MM.1S (cell line): ENCODE measurements at regions not wholly inside any gene's neighbourhood (a gene's known extent, or its start where the extent isn't known, plus 50 kb on each side); places are given as distances from the start of the nearest gene placed in this dataset.

Experiments
- DNase-seq: peaks from one replicate; pipeline ENCODE4 v3.0.0-alpha.2; 2015
- H2AFZ ChIP-seq: fragments of 300-600 bp; sonication (generic); 2 replicates; pipeline ENCODE4 v1.6.0; 2016; ENCODE audit warnings: antibody characterized with exemption, low read length
- H3F3A ChIP-seq: fragments of 300-600 bp; sonication (generic); 2 replicates; pipeline ENCODE4 v1.6.1; 2016; ENCODE audit warnings: mild to moderate bottlenecking, antibody characterized with exemption, low read length, moderate library complexity, mixed read lengths; ENCODE audit not compliant: insufficient read depth
- H3K27ac ChIP-seq: fragments of 300-600 bp; sonication (generic); 2 replicates; pipeline ENCODE4 v1.5.1; 2016; ENCODE audit warnings: mild to moderate bottlenecking, low read length
- H3K27me3 ChIP-seq: fragments of 300-600 bp; sonication (generic); replicated peaks from 2 replicates; pipeline ENCODE4 v1.6.0; 2016; ENCODE audit warnings: low read length; ENCODE audit not compliant: insufficient read depth
- H3K36me3 ChIP-seq: fragments of 300-600 bp; sonication (generic); replicated peaks from 2 replicates; pipeline ENCODE4 v1.6.1; 2016; ENCODE audit warnings: mild to moderate bottlenecking, low read length, mixed read lengths; ENCODE audit not compliant: insufficient read depth
- H3K4me1 ChIP-seq: fragments of 300-600 bp; sonication (generic); 2 replicates; pipeline ENCODE4 v1.6.1; 2016; ENCODE audit warnings: low read length, mixed read lengths
- H3K4me2 ChIP-seq: fragments of 300-600 bp; sonication (generic); 2 replicates; pipeline ENCODE4 v1.6.0; 2016; ENCODE audit warnings: low read depth, low read length
- H3K4me3 ChIP-seq: fragments of 300-600 bp; sonication (generic); 2 replicates; pipeline ENCODE4 v1.5.1; 2016; ENCODE audit warnings: low read length, mixed read lengths
- H3K79me2 ChIP-seq: fragments of 300-600 bp; sonication (generic); 2 replicates; pipeline ENCODE4 v1.6.1; 2016; ENCODE audit warnings: mixed run types, low read length, mixed read lengths
- H3K9ac ChIP-seq: fragments of 300-600 bp; sonication (generic); 2 replicates; pipeline ENCODE4 v1.6.1; 2016; ENCODE audit warnings: low read length, mixed read lengths
- H3K9me2 ChIP-seq: fragments of 300-600 bp; sonication (generic); replicated peaks from 2 replicates; pipeline ENCODE4 v1.6.1; 2016; ENCODE audit warnings: mild to moderate bottlenecking, low read length, mixed read lengths; ENCODE audit not compliant: insufficient read depth
- H3K9me3 ChIP-seq: fragments of 300-600 bp; sonication (generic); replicated peaks from 2 replicates; pipeline ENCODE4 v1.6.1; 2016; ENCODE audit warnings: mild to moderate bottlenecking, low read length, mixed read lengths; ENCODE audit not compliant: insufficient read depth
- H4K20me1 ChIP-seq: fragments of 300-600 bp; sonication (generic); 2 replicates; pipeline ENCODE4 v1.6.1; 2016; ENCODE audit warnings: mild to moderate bottlenecking, low read length, moderate library complexity, mixed read lengths; ENCODE audit not compliant: insufficient read depth
- CTCF ChIP-seq: fragments of 300-600 bp; sonication (generic); IDR thresholded peaks from 2 replicates; pipeline ENCODE4 v1.5.1; 2016; ENCODE audit warnings: antibody characterized with exemption, low read length, mixed read lengths
- EZH2 ChIP-seq: fragments of 300-600 bp; sonication (generic); optimal IDR thresholded peaks from 2 replicates; pipeline ENCODE3; 2017; ENCODE audit warnings: low read depth, mild to moderate bottlenecking, antibody characterized with exemption, low read length, mixed read lengths
- EZH2phosphoT487 ChIP-seq: fragments of 300-600 bp; sonication (generic); IDR thresholded peaks from 2 replicates; pipeline ENCODE4 v1.6.1; 2018; ENCODE audit warnings: antibody characterized with exemption, low read length

- TF ChIP-seq CTCF (no peak), EZH2phosphoT487 (no peak), EZH2 (no peak)
- no peak overlapping the region for H3K4me2 ChIP-seq
- no peak overlapping the region for H3K4me3 ChIP-seq
- peaks cover 53% of the 10 kb centered on the region for H3K27me3 ChIP-seq
- no peaks in the 10 kb centered on the region for H3K9me2 ChIP-seq
- no peaks in the 10 kb centered on the region for H3K79me2 ChIP-seq
- H4K20me1 ChIP-seq: no peaks in the 10 kb centered on the region
- no peaks in the 10 kb centered on the region for H3K36me3 ChIP-seq
- no peak for DNase-seq
- no peak overlapping the region for H3K27ac ChIP-seq
- H3K4me1 ChIP-seq: no peaks in the 10 kb centered on the region
- no peaks in the 10 kb centered on the region for H3F3A ChIP-seq
- no peaks in the 10 kb centered on the region for H3K9me3 ChIP-seq
- H2AFZ ChIP-seq: no peak overlapping the region
- H3K9ac ChIP-seq: no peak overlapping the region
Measured at GRCh38 chr16:85378145-85379040, 234.7 kb upstream of the GSE1 start.

GRCh38 chr16:85379041-85380001 lies 233.8 kb upstream of the GSE1 start:
- no peak overlapping the region for H3K4me2 ChIP-seq
- no peaks in the 10 kb centered on the region for H3F3A ChIP-seq
- H4K20me1 ChIP-seq: no peaks in the 10 kb centered on the region
- no peaks in the 10 kb centered on the region for H3K36me3 ChIP-seq
- no peak overlapping the region for H3K27ac ChIP-seq
- no peak for DNase-seq
- TF ChIP-seq EZH2: no peak
- TF ChIP-seq EZH2phosphoT487: no peak
- no peak for TF ChIP-seq CTCF
- H3K9ac ChIP-seq: no peak overlapping the region
- no peak overlapping the region for H2AFZ ChIP-seq
- no peaks in the 10 kb centered on the region for H3K79me2 ChIP-seq
- peaks cover 53% of the 10 kb centered on the region for H3K27me3 ChIP-seq
- no peaks in the 10 kb centered on the region for H3K9me3 ChIP-seq
- H3K9me2 ChIP-seq: no peaks in the 10 kb centered on the region
- no peak overlapping the region for H3K4me3 ChIP-seq
- no peaks in the 10 kb centered on the region for H3K4me1 ChIP-seq

- H3K4me2 ChIP-seq: no peak overlapping the region
- TF ChIP-seq EZH2 (no peak), CTCF (no peak), EZH2phosphoT487 (no peak)
- H3K79me2 ChIP-seq: no peaks in the 10 kb centered on the region
Measured at GRCh38 chr16:85380002-85380395, 233.1 kb upstream of the GSE1 start.

More at GRCh38 chr16:85380002-85380395, 233.1 kb upstream of the GSE1 start:
- H3K9ac ChIP-seq: no peak overlapping the region
- H3K36me3 ChIP-seq: no peaks in the 10 kb centered on the region
- no peak overlapping the region for H2AFZ ChIP-seq
- no peaks in the 10 kb centered on the region for H3K4me1 ChIP-seq
- no peak for DNase-seq
- H3K9me2 ChIP-seq: no peaks in the 10 kb centered on the region
- H3K9me3 ChIP-seq: no peaks in the 10 kb centered on the region
- no peaks in the 10 kb centered on the region for H3F3A ChIP-seq
- H3K4me3 ChIP-seq: no peak overlapping the region
- H4K20me1 ChIP-seq: no peaks in the 10 kb centered on the region
- H3K27me3 ChIP-seq: peaks cover 53% of the 10 kb centered on the region
- H3K27ac ChIP-seq: no peak overlapping the region
